ENCODE measurements at regions not wholly inside any gene's neighbourhood (a gene's known extent, or its start where the extent isn't known, plus 50 kb on each side); places are given as distances from the start of the nearest gene placed in this dataset.
"Not testable (repeated sequence)": the region's sequence is repeated elsewhere in the genome, so short reads cannot be mapped to it uniquely, and the experiment has no call there.

DNA sequence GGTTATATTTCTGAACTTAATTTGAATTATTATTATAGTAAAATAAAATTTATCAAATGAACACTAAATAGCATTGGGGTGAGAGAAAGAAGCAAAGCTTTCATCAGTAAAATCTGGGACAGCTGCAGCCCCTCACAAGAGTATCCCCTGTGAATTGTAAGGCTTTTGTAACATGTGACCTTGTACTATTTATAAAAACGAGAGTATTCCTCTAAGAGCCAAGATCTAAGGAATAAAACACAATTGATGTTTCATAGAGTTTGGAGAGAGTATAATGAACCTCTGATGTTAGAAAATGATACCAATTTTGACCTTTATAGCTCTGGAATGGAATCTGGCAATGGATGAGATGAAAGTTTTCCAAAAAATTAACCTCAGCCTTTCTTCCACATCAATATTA, 617.2 kb upstream of the ID4 start:
- Histone ChIP-seq H3K4me3 (ENCODE audit: insufficient read depth, low read depth, low read length) (no peak overlapping the region), H3K27me3 (ENCODE audit: control insufficient read depth, insufficient read depth, low read length, poor library complexity, severe bottlenecking) (no peaks in the 10 kb centered on the region), H3K36me3 (ENCODE audit: control insufficient read depth, insufficient read depth, low read length) (no peaks in the 10 kb centered on the region), H3K9me3 (ENCODE audit: control insufficient read depth, low read length) (no peaks in the 10 kb centered on the region), H3K27ac (ENCODE audit: insufficient read depth, low read depth, low read length, poor library complexity, severe bottlenecking) (no peak overlapping the region), H3K4me1 (ENCODE audit: control insufficient read depth, insufficient read depth, low read length) (no peaks in the 10 kb centered on the region)
- WGBS, 2 experiments = 88% methylated on average over 1 of the region's 1 CpG; no CpG with 5 or more reads in 1 of the 2 experiments

DNA sequence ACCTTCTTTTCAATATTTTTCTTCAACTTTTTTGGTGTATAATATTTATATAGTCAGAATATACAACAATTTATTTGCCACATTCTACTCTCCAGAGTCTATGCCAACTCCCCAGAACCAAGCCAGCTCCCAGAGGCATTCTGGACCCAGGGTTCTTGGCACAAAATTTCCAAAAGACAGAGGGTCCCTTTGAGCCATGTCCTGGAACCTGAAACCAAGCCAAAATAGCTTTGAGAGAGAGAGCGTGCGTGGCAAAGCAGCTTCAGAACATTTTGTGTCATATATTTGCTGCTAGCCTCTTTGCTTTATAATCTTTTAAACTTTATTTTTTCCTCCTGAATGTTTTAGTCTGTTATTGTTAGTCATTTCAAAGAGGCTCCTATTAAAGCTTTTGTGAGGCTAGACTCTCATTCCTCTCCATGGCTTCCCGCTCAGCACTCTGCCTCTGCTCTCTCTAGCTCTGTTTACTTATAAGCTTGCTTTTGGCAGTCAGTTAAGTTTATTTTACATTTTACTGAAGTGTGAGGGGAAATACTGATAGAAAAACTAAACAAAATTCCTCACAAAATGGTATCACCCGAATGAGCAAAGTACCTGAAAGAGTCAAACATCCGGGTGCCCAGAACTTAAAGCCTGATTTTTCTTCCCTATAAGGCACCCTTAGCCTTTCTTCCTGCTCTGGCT, 605.1 kb upstream of the ID4 start:
- H3K4me1 ChIP-seq (ENCODE audit: control insufficient read depth, insufficient read depth, low read length) = no peaks in the 10 kb centered on the region
- H3K27me3 ChIP-seq (ENCODE audit: control insufficient read depth, insufficient read depth, low read length, poor library complexity, severe bottlenecking) = no peaks in the 10 kb centered on the region
- no peak overlapping the region for H3K27ac ChIP-seq (ENCODE audit: insufficient read depth, low read depth, low read length, poor library complexity, severe bottlenecking)
- no peaks in the 10 kb centered on the region for H3K9me3 ChIP-seq (ENCODE audit: control insufficient read depth, low read length)
- WGBS, 2 experiments = 75 to 92% methylated on average over 4 to 5 of the region's 5 CpGs
- H3K36me3 ChIP-seq (ENCODE audit: control insufficient read depth, insufficient read depth, low read length) = no peaks in the 10 kb centered on the region
- H3K4me3 ChIP-seq (ENCODE audit: insufficient read depth, low read depth, low read length) = no peak overlapping the region

DNA sequence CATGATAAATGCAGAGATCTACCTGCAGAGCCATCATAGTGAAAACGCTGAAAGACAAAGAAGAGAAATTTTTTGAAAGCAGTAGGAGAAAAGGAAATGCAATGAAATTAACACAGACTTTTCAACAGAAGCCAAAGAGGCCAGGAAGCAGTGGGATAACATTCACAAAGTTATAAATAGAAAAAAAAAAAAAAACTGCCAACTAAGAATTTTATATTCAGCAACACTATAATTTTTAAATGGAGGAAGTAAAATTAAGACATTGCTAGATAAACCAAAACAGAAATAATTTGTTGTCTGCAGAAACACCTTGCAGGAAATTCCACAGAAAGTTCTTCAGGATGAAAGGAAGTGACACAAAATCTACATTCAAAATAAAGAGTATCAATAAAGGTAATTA, 591.5 kb upstream of the ID4 start:
- WGBS, 2 experiments = 88 to 100% methylated on average over 1 of the region's 1 CpG
- no peak overlapping the region for H3K27ac ChIP-seq (ENCODE audit: insufficient read depth, low read depth, low read length, poor library complexity, severe bottlenecking)
- H3K9me3 ChIP-seq (ENCODE audit: control insufficient read depth, low read length) = no peaks in the 10 kb centered on the region
- no peaks in the 10 kb centered on the region for H3K36me3 ChIP-seq (ENCODE audit: control insufficient read depth, insufficient read depth, low read length)
- no peak overlapping the region for H3K4me3 ChIP-seq (ENCODE audit: insufficient read depth, low read depth, low read length)
- H3K27me3 ChIP-seq (ENCODE audit: control insufficient read depth, insufficient read depth, low read length, poor library complexity, severe bottlenecking) = no peaks in the 10 kb centered on the region
- H3K4me1 ChIP-seq (ENCODE audit: control insufficient read depth, insufficient read depth, low read length) = no peaks in the 10 kb centered on the region

DNA sequence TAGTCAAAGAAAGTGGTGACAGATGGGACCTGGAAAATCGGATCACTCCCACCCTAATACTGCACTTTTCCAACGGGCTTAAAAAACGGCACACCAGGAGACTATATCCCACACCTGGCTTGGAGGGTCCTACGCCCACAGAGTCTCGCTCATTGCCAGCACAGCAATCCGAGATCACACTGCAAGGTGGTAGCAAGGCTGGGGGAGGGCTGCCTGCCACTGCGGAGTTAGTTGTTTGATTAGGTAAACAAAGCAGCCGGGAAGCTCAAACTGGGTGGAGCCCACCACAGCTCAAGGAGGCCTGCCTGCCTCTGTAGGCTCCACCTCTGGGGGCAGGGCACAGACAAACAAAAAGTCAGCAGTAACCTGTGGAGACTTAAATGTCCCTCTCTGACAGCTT, 590.0 kb upstream of the ID4 start:
- H3K4me1 ChIP-seq (ENCODE audit: control insufficient read depth, insufficient read depth, low read length); H3K27ac ChIP-seq (ENCODE audit: insufficient read depth, low read depth, low read length, poor library complexity, severe bottlenecking); H3K36me3 ChIP-seq (ENCODE audit: control insufficient read depth, insufficient read depth, low read length); H3K4me3 ChIP-seq (ENCODE audit: insufficient read depth, low read depth, low read length); H3K27me3 ChIP-seq (ENCODE audit: control insufficient read depth, insufficient read depth, low read length, poor library complexity, severe bottlenecking); H3K9me3 ChIP-seq (ENCODE audit: control insufficient read depth, low read length): not testable (repeated sequence)
- WGBS, 2 experiments = 76 to 79% methylated on average over 8 of the region's 8 CpGs

DNA sequence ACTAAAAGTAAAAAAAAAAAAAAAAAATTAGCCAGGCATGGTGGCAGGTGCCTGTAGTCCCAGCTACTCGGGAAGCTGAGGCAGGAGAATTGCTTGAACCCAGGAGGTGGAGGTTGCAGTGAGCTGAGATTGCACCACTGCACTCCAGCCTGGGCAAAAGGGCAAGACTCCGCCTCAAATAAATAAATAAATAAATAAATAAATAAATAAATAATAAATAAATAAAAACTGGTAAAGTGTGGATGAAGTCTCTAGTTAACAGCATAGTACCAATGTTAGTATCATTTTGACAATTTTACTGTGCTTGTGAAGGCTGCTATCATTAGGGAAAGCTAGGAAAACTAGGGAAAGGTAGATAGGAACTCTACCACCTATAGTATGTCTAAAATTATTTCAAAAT, 581.0 kb upstream of the ID4 start:
- H3K27ac ChIP-seq (ENCODE audit: insufficient read depth, low read depth, low read length, poor library complexity, severe bottlenecking); H3K4me3 ChIP-seq (ENCODE audit: insufficient read depth, low read depth, low read length); H3K4me1 ChIP-seq (ENCODE audit: control insufficient read depth, insufficient read depth, low read length); H3K36me3 ChIP-seq (ENCODE audit: control insufficient read depth, insufficient read depth, low read length); H3K27me3 ChIP-seq (ENCODE audit: control insufficient read depth, insufficient read depth, low read length, poor library complexity, severe bottlenecking); H3K9me3 ChIP-seq (ENCODE audit: control insufficient read depth, low read length): not testable (repeated sequence)
- 100% methylated on average over 1 of the region's 2 CpGs for WGBS, 2 experiments

DNA sequence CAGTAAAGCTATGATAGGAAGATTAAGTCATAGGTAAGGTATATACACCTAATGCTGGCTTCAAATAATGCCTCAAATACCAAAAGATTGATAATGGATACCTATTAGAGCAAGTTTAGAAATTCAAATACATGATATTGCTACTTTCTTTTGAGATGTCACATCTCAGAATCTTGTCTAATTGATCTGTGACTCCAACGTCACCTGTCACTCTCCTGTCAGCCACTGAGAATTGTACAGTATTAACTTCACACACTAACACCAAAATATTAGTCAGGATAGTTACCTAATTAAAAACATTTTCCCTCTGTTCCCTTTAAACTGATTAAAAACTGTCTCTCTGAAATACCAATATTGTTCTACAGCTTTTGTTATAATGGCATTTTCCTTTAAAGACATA, 575.5 kb upstream of the ID4 start:
- H3K27ac ChIP-seq (ENCODE audit: insufficient read depth, low read depth, low read length, poor library complexity, severe bottlenecking) = no peak overlapping the region
- H3K36me3 ChIP-seq (ENCODE audit: control insufficient read depth, insufficient read depth, low read length) = no peaks in the 10 kb centered on the region
- H3K4me1 ChIP-seq (ENCODE audit: control insufficient read depth, insufficient read depth, low read length) = no peaks in the 10 kb centered on the region
- no peaks in the 10 kb centered on the region for H3K27me3 ChIP-seq (ENCODE audit: control insufficient read depth, insufficient read depth, low read length, poor library complexity, severe bottlenecking)
- H3K4me3 ChIP-seq (ENCODE audit: insufficient read depth, low read depth, low read length) = no peak overlapping the region
- 89 to 94% methylated on average over 1 of the region's 1 CpG for WGBS, 2 experiments
- no peaks in the 10 kb centered on the region for H3K9me3 ChIP-seq (ENCODE audit: control insufficient read depth, low read length)

DNA sequence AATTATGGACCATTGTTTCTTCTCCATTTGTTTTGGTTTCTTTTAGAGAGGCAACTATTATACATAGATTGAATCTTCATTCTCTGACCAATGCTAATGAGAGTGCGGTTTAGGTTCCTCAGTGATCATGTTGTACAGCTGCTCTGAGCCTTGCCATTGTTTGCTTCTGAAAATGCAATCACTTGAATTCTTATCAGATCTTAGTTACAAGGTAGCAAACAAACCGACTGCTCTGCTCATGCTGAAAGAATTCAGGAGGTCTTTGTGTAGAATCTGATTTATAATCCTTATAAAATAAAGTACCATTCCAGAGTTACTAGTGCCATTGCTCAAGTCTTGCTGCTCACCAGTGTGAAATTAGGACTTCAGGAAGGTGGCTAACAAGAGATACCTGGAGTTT, 569.1 kb upstream of the ID4 start:
- H3K4me3 ChIP-seq (ENCODE audit: insufficient read depth, low read depth, low read length) = no peak overlapping the region
- H3K27ac ChIP-seq (ENCODE audit: insufficient read depth, low read depth, low read length, poor library complexity, severe bottlenecking) = no peak overlapping the region
- H3K36me3 ChIP-seq (ENCODE audit: control insufficient read depth, insufficient read depth, low read length) = no peaks in the 10 kb centered on the region
- H3K27me3 ChIP-seq (ENCODE audit: control insufficient read depth, insufficient read depth, low read length, poor library complexity, severe bottlenecking) = no peaks in the 10 kb centered on the region
- H3K4me1 ChIP-seq (ENCODE audit: control insufficient read depth, insufficient read depth, low read length) = no peaks in the 10 kb centered on the region
- 85 to 97% methylated on average over 2 of the region's 2 CpGs for WGBS, 2 experiments
- H3K9me3 ChIP-seq (ENCODE audit: control insufficient read depth, low read length) = no peaks in the 10 kb centered on the region

DNA sequence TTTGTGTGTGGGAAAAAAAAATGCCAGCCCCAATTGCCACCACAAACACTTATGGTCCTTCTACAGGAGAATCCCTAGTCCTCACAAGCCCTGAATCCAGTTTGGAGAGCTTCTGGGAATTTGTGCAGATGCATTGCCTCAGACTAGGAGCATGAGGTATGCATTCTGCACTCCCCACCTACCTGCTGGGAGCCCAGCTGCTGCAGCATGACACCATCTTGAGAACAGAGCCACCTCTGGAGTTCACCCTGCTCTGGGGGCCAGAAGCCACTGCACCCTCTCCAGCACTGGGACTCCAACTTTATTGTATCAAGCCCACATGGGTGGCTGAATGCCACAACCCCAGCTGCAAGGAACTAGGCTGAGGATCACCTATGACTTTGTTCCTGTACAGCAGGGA, 568.5 kb upstream of the ID4 start:
- no peak overlapping the region for H3K27ac ChIP-seq (ENCODE audit: insufficient read depth, low read depth, low read length, poor library complexity, severe bottlenecking)
- no peaks in the 10 kb centered on the region for H3K36me3 ChIP-seq (ENCODE audit: control insufficient read depth, insufficient read depth, low read length)
- H3K27me3 ChIP-seq (ENCODE audit: control insufficient read depth, insufficient read depth, low read length, poor library complexity, severe bottlenecking) = no peaks in the 10 kb centered on the region
- H3K4me1 ChIP-seq (ENCODE audit: control insufficient read depth, insufficient read depth, low read length) = no peaks in the 10 kb centered on the region
- H3K9me3 ChIP-seq (ENCODE audit: control insufficient read depth, low read length) = no peaks in the 10 kb centered on the region
- no peak overlapping the region for H3K4me3 ChIP-seq (ENCODE audit: insufficient read depth, low read depth, low read length)

DNA sequence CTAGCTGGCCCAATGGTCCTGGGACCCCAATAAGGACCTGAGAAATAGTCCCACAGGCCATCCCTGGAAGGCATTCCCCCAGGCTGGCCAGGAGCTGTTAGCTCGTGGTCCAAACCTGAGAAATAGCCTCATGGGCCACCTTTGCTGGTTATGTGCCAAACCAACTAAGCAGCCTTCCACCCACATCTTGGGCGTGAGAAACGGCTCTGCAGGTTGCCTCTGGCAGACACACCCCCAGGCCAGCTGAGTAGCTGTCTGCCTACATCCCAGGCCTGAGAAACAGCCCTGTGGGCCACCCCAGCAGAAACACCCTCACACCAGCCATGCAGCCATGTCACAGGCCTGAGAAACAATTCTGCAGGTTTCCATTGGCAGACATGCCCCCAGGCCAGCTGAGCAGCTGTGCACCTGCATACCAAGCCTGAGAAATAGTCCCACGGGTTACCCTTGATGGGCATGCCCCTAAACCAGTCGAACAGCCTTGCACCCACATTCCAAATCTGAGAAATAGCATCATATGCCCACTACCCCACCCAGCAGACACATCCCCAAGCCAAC, 567.8 kb upstream of the ID4 start:
- Histone ChIP-seq H3K9me3 (ENCODE audit: control insufficient read depth, low read length) (no peaks in the 10 kb centered on the region), H3K4me3 (ENCODE audit: insufficient read depth, low read depth, low read length) (no peak overlapping the region), H3K4me1 (ENCODE audit: control insufficient read depth, insufficient read depth, low read length) (no peaks in the 10 kb centered on the region), H3K27me3 (ENCODE audit: control insufficient read depth, insufficient read depth, low read length, poor library complexity, severe bottlenecking) (no peaks in the 10 kb centered on the region), H3K36me3 (ENCODE audit: control insufficient read depth, insufficient read depth, low read length) (no peaks in the 10 kb centered on the region), H3K27ac (ENCODE audit: insufficient read depth, low read depth, low read length, poor library complexity, severe bottlenecking) (no peak overlapping the region)
- 91 to 94% methylated on average over 5 of the region's 5 CpGs for WGBS, 2 experiments

DNA sequence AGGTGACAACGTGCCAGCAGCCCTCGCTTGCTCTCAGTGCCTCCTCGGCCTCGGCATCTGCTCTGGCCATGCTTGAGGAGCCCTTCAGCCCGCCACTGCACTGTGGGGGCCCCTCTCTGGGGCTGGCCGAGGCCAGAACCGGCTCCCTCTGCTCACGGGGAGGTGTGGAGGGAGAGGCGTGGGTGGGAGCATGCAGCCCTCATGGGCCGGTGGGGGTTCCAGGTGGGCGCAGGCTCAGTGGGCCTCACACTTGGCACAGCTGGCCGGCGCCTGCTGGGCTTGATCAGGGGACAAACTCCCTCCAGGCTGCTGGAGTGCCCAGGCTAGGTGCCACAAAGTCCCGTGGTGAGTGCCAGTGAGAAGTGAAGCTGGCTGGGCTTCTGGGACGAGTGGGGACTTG, 566.6 kb upstream of the ID4 start:
- Histone ChIP-seq H3K27ac (ENCODE audit: insufficient read depth, low read depth, low read length, poor library complexity, severe bottlenecking) (no peak overlapping the region), H3K4me3 (ENCODE audit: insufficient read depth, low read depth, low read length) (no peak overlapping the region), H3K27me3 (ENCODE audit: control insufficient read depth, insufficient read depth, low read length, poor library complexity, severe bottlenecking) (no peaks in the 10 kb centered on the region), H3K9me3 (ENCODE audit: control insufficient read depth, low read length) (no peaks in the 10 kb centered on the region), H3K36me3 (ENCODE audit: control insufficient read depth, insufficient read depth, low read length) (no peaks in the 10 kb centered on the region), H3K4me1 (ENCODE audit: control insufficient read depth, insufficient read depth, low read length) (no peaks in the 10 kb centered on the region)
- WGBS, 2 experiments = 90 to 96% methylated on average over 15 of the region's 15 CpGs

DNA sequence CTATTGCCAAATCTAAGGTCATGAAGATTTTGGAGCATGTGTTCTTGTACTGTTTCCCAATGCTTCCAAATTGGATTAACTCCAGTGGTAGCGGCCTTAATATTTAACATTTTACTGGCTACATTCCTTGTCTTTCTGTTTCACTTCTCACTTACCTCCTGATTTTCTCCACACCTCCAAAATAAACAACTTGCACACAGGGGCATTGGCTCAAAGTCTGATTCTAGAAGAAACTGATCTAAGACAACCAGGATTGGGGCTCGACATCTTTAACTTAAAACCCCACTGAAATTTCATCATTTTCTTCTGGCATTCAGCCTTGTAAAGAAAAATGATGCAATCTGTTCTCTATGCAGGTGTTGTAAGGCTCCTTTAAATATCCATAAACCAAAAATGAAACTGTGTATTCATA, 557.9 kb upstream of the ID4 start:
- H3K9me3 ChIP-seq (ENCODE audit: control insufficient read depth, low read length) = no peaks in the 10 kb centered on the region
- H3K4me1 ChIP-seq (ENCODE audit: control insufficient read depth, insufficient read depth, low read length) = no peaks in the 10 kb centered on the region
- no peak overlapping the region for H3K4me3 ChIP-seq (ENCODE audit: insufficient read depth, low read depth, low read length)
- no peaks in the 10 kb centered on the region for H3K27me3 ChIP-seq (ENCODE audit: control insufficient read depth, insufficient read depth, low read length, poor library complexity, severe bottlenecking)
- no peak overlapping the region for H3K27ac ChIP-seq (ENCODE audit: insufficient read depth, low read depth, low read length, poor library complexity, severe bottlenecking)
- no peaks in the 10 kb centered on the region for H3K36me3 ChIP-seq (ENCODE audit: control insufficient read depth, insufficient read depth, low read length)
- WGBS, 2 experiments = 69% methylated on average over 2 of the region's 2 CpGs
